Lower leg skin (tissue), 4 donors: ENCODE measurements at regions not wholly inside any gene's neighbourhood (a gene's known extent, or its start where the extent isn't known, plus 50 kb on each side); places are given as distances from the start of the nearest gene placed in this dataset.

Source experiments
- DNase-seq, 2 donors: peaks; one replicate each; pipeline ENCODE4 v3.0.0-alpha.2; 2019; ENCODE audit warnings: low spot score in 2 of 2
- H3K4me3 ChIP-seq: fragments of 200-600 bp; sonication (generic); 2 replicates; pipeline ENCODE4 v1.5.1; 2017; ENCODE audit warnings: mild to moderate bottlenecking, low read depth; ENCODE audit not compliant: poor library complexity, severe bottlenecking
- POLR2A ChIP-seq, 2 donors: fragments of 450-650 bp; IDR thresholded peaks; one replicate each; pipeline ENCODE4 v1.6.1; 2016 to 2017; ENCODE audit warnings: antibody characterized with exemption in 2 of 2, mild to moderate bottlenecking in 1 of 2, moderate library complexity in 1 of 2
- WGBS, 2 donors: methylation state at CpG; one replicate each; pipeline ENCODE4 v1.1.5; 2018; 5-methylcytosine and 5-hydroxymethylcytosine counted together
- intact Hi-C: fragments of 100-400 bp; cut with DNase I; formaldehyde crosslinking; loops from one replicate; pipeline ENCODE4 v1.15.0; 2023; ENCODE audit warnings: low total_unique reads
- TF ChIP-seq, protein P1 (sequence below), 3 donors: fragments of 450-650 bp; IDR thresholded peaks; one replicate each; pipeline ENCODE4 v1.5.1; 2016; ENCODE audit warnings: antibody characterized with exemption in 3 of 3, mild to moderate bottlenecking in 3 of 3, moderate library complexity in 2 of 3

DNA sequence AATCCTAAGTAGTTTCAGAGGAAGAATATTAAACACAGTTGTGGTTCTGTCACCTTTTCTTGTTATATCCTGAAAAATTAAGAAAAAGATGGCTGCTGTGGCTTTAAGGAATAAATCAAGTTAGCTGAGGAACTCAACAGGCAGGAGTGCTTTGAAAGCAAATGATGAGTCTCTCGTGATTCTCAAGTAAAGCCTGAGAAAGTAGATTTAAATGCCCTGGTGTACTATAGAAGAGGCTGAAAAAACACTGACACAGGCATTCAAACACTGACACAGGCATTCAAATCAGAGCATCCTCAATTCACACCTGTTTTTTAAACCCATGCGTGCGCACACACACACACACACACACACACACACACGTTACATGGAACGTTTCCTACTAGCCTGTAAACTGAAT is 218.6 kb downstream of the OGFRL1 start:
- TF ChIP-seq, protein P1, sequence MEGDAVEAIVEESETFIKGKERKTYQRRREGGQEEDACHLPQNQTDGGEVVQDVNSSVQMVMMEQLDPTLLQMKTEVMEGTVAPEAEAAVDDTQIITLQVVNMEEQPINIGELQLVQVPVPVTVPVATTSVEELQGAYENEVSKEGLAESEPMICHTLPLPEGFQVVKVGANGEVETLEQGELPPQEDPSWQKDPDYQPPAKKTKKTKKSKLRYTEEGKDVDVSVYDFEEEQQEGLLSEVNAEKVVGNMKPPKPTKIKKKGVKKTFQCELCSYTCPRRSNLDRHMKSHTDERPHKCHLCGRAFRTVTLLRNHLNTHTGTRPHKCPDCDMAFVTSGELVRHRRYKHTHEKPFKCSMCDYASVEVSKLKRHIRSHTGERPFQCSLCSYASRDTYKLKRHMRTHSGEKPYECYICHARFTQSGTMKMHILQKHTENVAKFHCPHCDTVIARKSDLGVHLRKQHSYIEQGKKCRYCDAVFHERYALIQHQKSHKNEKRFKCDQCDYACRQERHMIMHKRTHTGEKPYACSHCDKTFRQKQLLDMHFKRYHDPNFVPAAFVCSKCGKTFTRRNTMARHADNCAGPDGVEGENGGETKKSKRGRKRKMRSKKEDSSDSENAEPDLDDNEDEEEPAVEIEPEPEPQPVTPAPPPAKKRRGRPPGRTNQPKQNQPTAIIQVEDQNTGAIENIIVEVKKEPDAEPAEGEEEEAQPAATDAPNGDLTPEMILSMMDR (IDR thresholded peaks at IDR 0.05), result no peak
- TF ChIP-seq POLR2A (IDR thresholded peaks at IDR 0.05), result no peak
- intact Hi-C loops, result no loop called here
- WGBS, 2 donors, result 66 to 67% methylated on average over 5 of the region's 5 CpGs

DNA sequence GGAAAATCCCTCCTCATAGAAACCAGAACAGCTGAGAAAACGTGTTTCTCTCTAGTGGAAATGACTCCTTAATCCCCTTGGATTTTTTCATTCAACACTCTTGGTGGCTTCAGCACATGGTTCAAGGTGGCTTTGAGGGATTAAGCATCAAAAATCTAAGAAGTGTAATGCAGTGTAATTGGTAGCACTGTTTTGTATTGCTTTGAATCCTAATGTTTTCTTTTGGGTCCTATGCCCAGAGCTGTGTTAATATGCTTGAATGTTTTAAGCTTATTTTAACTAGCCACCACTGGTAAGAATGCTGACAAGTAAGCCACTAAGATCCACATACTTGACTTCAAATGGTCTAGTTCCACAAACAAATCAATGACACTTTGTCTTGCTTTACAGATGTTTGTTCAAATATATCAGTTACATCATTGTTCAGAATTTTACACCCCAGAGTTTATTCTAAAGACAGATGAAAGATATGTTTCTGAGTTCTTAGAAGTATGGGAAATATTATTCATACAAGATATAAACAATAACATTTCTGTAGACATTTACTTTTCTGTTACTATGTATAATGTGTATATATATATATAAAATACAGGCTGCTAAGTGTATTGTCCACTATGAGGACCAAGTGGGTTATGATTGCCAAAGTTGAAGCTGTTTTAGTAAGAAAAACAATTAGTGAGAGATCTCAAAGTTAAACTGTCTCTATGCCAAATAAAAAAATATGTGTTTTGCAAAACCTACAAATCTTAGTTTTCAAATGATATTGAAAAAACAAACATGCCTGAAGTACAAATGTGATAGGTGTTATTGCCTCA is 220.8 kb downstream of the OGFRL1 start:
- no peak overlapping the region for H3K4me3 ChIP-seq
- intact Hi-C loops, result no loop called here
- WGBS, 2 donors, result 36 to 48% methylated on average over 1 of the region's 1 CpG
- DNase-seq, result no peak
- TF ChIP-seq, protein P1 (IDR thresholded peaks at IDR 0.05), result no peak
- no peak for TF ChIP-seq POLR2A (IDR thresholded peaks at IDR 0.05)

More for the DNA sequence above, 218.6 kb downstream of the OGFRL1 start:
- DNase-seq, result no peak
- H3K4me3 ChIP-seq, result no peak overlapping the region

DNA sequence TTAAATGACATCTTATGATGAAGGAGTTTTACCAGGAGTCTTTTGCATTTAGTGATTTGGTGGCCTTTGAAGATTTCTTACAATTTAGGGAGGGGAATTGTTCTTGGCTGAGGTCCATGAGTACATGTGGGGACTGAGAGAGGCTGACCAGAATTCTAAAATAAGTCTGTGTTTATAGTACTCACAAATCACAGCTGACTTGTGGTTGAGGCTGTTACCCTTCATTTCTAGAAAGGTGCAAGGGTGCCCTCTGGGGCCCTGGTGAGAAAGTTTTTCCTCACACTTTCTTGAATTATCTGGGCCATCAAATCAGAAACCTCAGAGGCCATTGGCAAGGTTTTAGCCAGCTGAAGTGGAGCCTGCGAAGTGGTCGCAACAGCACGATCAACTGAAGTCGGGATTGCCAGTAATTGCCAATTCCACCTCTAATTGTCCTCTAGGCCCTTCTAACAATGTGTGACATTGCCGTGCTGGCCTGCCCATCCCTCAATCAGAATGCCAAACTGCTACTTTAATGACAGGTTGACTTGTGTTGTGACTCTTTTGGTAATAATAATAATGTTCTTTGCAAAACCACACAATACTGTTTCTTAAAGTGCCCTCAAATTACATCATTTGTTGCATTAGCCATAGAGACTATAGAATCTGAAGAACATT is 221.6 kb downstream of the OGFRL1 start:
- intact Hi-C loops, result no loop called here
- H3K4me3 ChIP-seq, result no peak overlapping the region
- 38 to 49% methylated on average over 5 of the region's 5 CpGs for WGBS, 2 donors
- peak; percentile 41 to 87 for DNase-seq
- no peak for TF ChIP-seq POLR2A (IDR thresholded peaks at IDR 0.05)
- TF ChIP-seq, protein P1 (IDR thresholded peaks at IDR 0.05), result no peak

DNA sequence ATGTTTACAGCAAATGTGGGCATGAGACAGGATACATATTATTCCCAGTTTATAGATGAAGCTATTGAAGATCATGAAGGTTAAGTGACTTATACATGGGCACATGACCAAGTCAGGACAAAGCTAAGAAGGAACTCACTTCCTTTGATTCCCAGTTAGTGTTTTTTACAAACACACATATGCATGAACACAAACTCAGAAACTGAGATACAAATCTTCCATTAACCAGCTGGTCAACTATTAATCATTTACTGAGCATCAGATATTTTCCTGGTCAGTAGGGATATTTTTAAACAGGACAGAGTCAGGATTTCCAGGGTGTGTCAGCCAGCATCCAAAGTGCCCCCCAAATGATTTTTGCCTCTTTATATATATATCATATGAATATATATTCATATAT is 222.2 kb downstream of the OGFRL1 start:
- no peak for TF ChIP-seq POLR2A (IDR thresholded peaks at IDR 0.05)
- no peak for DNase-seq
- intact Hi-C loops, result no loop called here
- H3K4me3 ChIP-seq, result no peak overlapping the region

DNA sequence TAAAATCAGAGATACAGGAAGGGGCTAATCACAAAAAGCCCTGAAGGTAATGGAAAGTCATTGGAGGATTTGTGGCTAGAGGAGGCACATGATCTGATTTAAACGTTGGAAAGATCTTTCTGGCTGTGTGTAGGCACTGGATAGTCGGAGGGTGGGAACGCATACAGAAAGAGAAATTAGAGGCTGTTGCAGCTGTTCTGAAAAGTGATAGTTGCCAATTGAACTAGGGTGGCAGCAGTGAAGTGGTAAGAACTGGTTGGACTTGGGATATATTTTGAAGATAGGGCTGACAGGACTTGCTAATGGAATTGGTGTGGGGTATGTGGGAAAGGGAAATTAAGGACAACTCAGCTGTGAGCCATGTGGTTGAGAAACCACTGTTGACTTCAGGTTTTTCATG is 223.6 kb downstream of the OGFRL1 start:
- TF ChIP-seq POLR2A (IDR thresholded peaks at IDR 0.05), result no peak
- TF ChIP-seq, protein P1 (IDR thresholded peaks at IDR 0.05), result no peak
- no peak overlapping the region for H3K4me3 ChIP-seq
- intact Hi-C loops, result no loop called here
- WGBS, 2 donors, result 58 to 66% methylated on average over 3 of the region's 3 CpGs
- DNase-seq, result no peak

DNA sequence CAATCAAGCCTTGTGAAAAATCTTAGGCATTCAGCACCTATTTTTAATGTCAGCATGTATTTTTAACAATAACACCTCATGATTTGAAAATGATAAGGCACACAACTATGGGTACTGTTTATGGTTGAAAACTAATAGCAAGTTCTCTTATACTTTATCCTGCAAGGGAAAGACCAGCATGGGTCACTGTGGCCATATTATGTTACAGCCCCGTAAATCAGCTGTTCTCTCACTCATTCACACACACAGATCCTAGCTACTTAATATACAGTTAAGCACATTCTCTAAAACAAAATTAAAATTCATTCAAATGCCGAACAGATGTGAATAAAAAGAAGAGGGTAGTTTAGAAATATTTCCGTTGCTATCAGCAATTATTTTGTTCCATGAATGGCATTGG is 224.4 kb downstream of the OGFRL1 start:
- 66 to 75% methylated on average over 3 of the region's 3 CpGs for WGBS, 2 donors
- intact Hi-C loops, result no loop called here
- TF ChIP-seq POLR2A (IDR thresholded peaks at IDR 0.05), result no peak
- TF ChIP-seq, protein P1 (IDR thresholded peaks at IDR 0.05), result no peak
- DNase-seq, result no peak
- H3K4me3 ChIP-seq, result no peak overlapping the region
